Activated CD4-positive, alpha-beta memory T cell treated with anti-CD3 and anti-CD28 coated beads for 36 hours (primary cell): ENCODE measurements at regions not wholly inside any gene's neighbourhood (a gene's known extent, or its start where the extent isn't known, plus 50 kb on each side); places are given as distances from the start of the nearest gene placed in this dataset.

ENCODE experiments used
- CTCF ChIA-PET: fragments of 350-600 bp; sonication (Branson Sonifier 250); formaldehyde crosslinking; loops from one replicate; lab custom pipeline; 2021; ENCODE audit warnings: antibody characterized with exemption, inconsistent platforms; lab: Charles Lee
- POLR2A ChIA-PET: fragments of 350-600 bp; sonication (Branson Sonifier 250); formaldehyde crosslinking; loops from one replicate; lab custom pipeline; 2021; ENCODE audit warnings: antibody characterized with exemption; lab: Charles Lee
- DNase-seq: peaks from one replicate; pipeline ENCODE4 v3.0.0-alpha.2; 2020
- H3K27ac Mint-ChIP-seq: one replicate; pipeline ENCODE4 v1.8.0; 2021; ENCODE audit warnings: mixed read lengths
- H3K27me3 Mint-ChIP-seq: one replicate; pipeline ENCODE4 v1.8.0; 2021; ENCODE audit warnings: mixed read lengths
- H3K36me3 Mint-ChIP-seq: one replicate; pipeline ENCODE4 v1.8.0; 2021; ENCODE audit warnings: mixed read lengths
- H3K4me1 Mint-ChIP-seq: one replicate; pipeline ENCODE4 v1.8.0; 2021; ENCODE audit warnings: low read depth, mixed read lengths
- H3K4me3 Mint-ChIP-seq: one replicate; pipeline ENCODE4 v1.8.0; 2021; ENCODE audit warnings: mild to moderate bottlenecking, mixed read lengths
- H3K9me3 Mint-ChIP-seq: one replicate; pipeline ENCODE4 v1.8.0; 2021; ENCODE audit warnings: mixed read lengths
- intact Hi-C: fragments of 100-400 bp; cut with micrococcal nuclease; formaldehyde crosslinking; loops from one replicate; pipeline ENCODE4 v1.15.1; 2023

- POLR2A ChIA-PET = no interaction called here
- peaks cover 62% of the 10 kb centered on the region for H3K27me3 Mint-ChIP-seq
- CTCF ChIA-PET = no interaction called here
Measured at GRCh38 chr5:73381590-73382400, 66.8 kb downstream of the FOXD1 start.

GRCh38 chr5:73380710-73381589, 67.6 kb downstream of the FOXD1 start:
- intact Hi-C loops = loop anchor here (10.0 kb wide), 1 partner anchor 76 kb away; no protein-coding TSS in a partner anchor
- H3K9me3 Mint-ChIP-seq = peaks cover 18% of the 10 kb centered on the region
- peaks cover 16% of the 10 kb centered on the region for H3K36me3 Mint-ChIP-seq
- DNase-seq = no peak
- H3K27me3 Mint-ChIP-seq = peaks cover 65% of the 10 kb centered on the region
- no peak overlapping the region for H3K4me3 Mint-ChIP-seq
- peaks cover 19% of the 10 kb centered on the region for H3K4me1 Mint-ChIP-seq
- POLR2A ChIA-PET = no interaction called here
- H3K27ac Mint-ChIP-seq = no peak overlapping the region
- CTCF ChIA-PET = interaction anchor here (1.0 kb wide), 1 partner anchor 70 kb away, joined by 3 read pairs; no protein-coding TSS in a partner anchor

More at GRCh38 chr5:73381590-73382400, 66.8 kb downstream of the FOXD1 start:
- Mint-ChIP-seq H3K27ac (no peak overlapping the region), H3K4me1 (peaks cover 23% of the 10 kb centered on the region), H3K9me3 (peaks cover 18% of the 10 kb centered on the region), H3K36me3 (peaks cover 16% of the 10 kb centered on the region), H3K4me3 (no peak overlapping the region)
- intact Hi-C loops = loop anchor here (2.0 to 10.0 kb wide), 2 partner anchors 65 to 77 kb away; no protein-coding TSS in a partner anchor
- no peak for DNase-seq

DNA sequence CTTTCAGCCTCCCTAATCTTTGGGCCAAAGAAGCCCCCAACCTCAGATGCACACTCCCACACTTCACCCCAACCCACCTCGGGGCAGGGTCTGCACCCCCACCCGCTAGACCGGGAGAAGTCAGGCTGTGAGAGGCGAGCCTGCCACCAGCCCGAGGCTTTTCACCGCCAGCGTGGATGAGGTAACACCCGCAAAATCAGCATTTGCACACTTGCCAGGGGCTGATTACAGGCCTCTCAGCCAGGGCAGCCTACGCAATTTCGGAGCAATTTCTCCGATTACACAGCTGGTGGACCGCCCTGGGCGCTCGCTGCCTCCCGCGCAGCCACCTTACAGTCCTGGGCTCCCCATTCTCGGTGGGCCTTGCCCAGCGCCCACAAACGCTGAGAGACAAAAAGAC, 68.5 kb downstream of the FOXD1 start:
- H3K36me3 Mint-ChIP-seq = peaks cover 13% of the 10 kb centered on the region
- no peak overlapping the region for H3K27ac Mint-ChIP-seq
- peaks cover 72% of the 10 kb centered on the region for H3K27me3 Mint-ChIP-seq
- POLR2A ChIA-PET = no interaction called here
- intact Hi-C loops = loop anchor here (10.0 kb wide), 1 partner anchor 75 kb away; no protein-coding TSS in a partner anchor
- CTCF ChIA-PET = interaction anchor here (1.0 kb wide), 1 partner anchor 71 kb away, joined by 3 read pairs; no protein-coding TSS in a partner anchor
- H3K4me1 Mint-ChIP-seq = peaks cover 19% of the 10 kb centered on the region
- DNase-seq = no peak
- no peak overlapping the region for H3K4me3 Mint-ChIP-seq
- peaks cover 15% of the 10 kb centered on the region for H3K9me3 Mint-ChIP-seq

DNA sequence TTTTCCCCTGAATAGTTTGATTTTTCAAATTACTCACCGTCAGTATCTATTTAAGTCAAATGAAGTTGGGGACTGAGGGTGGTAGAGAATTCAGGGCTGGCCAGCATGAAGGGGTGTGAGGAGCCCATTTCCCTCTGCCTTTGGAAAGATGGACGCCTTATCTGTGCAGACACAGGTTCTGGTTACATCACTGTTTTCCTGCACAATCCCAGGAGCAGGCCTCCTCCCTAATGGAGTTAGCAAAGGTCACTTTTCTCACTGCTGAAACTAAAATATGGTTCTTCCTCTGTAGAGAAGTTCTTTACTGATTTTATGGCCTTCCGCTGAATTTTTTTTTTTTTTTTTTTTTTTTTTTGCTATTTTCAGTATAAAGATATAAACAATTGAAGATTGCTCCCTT, 69.1 kb downstream of the FOXD1 start:
- peaks cover 10% of the 10 kb centered on the region for H3K9me3 Mint-ChIP-seq
- peaks cover 19% of the 10 kb centered on the region for H3K4me1 Mint-ChIP-seq
- CTCF ChIA-PET = interaction anchor here (1.0 kb wide), 1 partner anchor 72 kb away, joined by 3 read pairs; no protein-coding TSS in a partner anchor
- H3K4me3 Mint-ChIP-seq = no peak overlapping the region
- H3K36me3 Mint-ChIP-seq = peaks cover 10% of the 10 kb centered on the region
- POLR2A ChIA-PET = no interaction called here
- peaks cover 78% of the 10 kb centered on the region for H3K27me3 Mint-ChIP-seq
- no peak overlapping the region for H3K27ac Mint-ChIP-seq
- intact Hi-C loops = no loop called here
- DNase-seq = no peak

DNA sequence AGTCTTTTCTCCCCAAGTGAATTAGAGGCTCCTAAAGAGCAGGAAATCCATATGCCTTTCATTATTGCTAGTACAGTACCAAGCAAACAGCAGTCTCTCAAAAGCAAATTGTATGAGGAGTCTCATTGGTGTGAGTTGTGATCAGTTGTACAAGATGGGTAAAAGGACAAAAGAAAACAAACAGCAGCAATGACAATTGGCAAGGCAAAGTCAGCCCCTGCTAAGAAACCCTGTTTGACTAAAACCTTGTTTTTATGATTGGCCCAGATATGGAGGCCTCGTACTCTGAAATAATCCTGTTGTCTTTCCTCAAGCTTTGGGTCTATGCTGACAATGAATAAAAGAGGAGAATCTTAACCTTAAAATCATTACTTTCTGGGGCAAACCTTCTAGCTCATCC, 69.8 kb downstream of the FOXD1 start:
- no peak overlapping the region for H3K27ac Mint-ChIP-seq
- peaks cover 4% of the 10 kb centered on the region for H3K36me3 Mint-ChIP-seq
- H3K27me3 Mint-ChIP-seq = peaks cover 80% of the 10 kb centered on the region
- POLR2A ChIA-PET = no interaction called here
- CTCF ChIA-PET = no interaction called here
- peaks cover 19% of the 10 kb centered on the region for H3K4me1 Mint-ChIP-seq
- H3K9me3 Mint-ChIP-seq = peaks cover 3% of the 10 kb centered on the region
- no peak for DNase-seq
- intact Hi-C loops = no loop called here
- no peak overlapping the region for H3K4me3 Mint-ChIP-seq

GRCh38 chr5:73378070-73378469, 70.5 kb downstream of the FOXD1 start:
- H3K4me3 Mint-ChIP-seq = no peak overlapping the region
- H3K27ac Mint-ChIP-seq = no peak overlapping the region
- intact Hi-C loops = no loop called here
- CTCF ChIA-PET = interaction anchor here (1.3 kb wide), 1 partner anchor 75 kb away, joined by 3 read pairs; no protein-coding TSS in a partner anchor
- peaks cover 19% of the 10 kb centered on the region for H3K4me1 Mint-ChIP-seq
- peaks cover 78% of the 10 kb centered on the region for H3K27me3 Mint-ChIP-seq
- peaks cover 2% of the 10 kb centered on the region for H3K36me3 Mint-ChIP-seq
- POLR2A ChIA-PET = no interaction called here
- H3K9me3 Mint-ChIP-seq = no peaks in the 10 kb centered on the region
- no peak for DNase-seq

DNA sequence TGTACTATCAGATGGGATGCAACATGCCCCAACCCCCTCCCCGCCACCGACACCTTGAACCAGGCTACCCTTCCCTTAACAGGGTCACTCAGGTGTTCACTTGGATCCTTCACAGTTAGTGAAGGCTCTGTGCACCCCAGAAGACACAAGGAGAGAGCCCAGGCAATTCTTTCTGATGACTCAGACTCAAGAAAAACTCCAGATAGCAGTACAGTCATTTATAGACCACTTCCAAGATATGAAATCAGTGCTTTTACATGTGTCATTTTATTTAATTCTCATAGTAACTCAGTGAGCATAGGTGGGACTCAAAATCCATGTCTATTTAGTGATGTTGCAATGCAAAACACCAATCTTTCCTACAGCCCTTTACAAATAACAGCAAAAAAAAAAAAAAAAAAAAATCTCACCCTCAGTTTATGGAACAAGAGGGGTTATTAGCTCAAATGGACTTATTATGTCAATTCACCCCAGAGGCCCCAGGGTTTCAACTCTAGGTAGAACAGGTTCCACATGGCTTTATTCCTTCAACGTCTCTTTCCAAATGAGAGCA, 71.9 kb downstream of the FOXD1 start:
- Mint-ChIP-seq H3K4me1 (peaks cover 19% of the 10 kb centered on the region), H3K9me3 (no peaks in the 10 kb centered on the region), H3K27me3 (peaks cover 75% of the 10 kb centered on the region), H3K4me3 (no peak overlapping the region), H3K27ac (no peak overlapping the region), H3K36me3 (peaks cover 2% of the 10 kb centered on the region)
- ChIA-PET CTCF (no interaction called here), POLR2A (no interaction called here)
- no peak for DNase-seq
- intact Hi-C loops = no loop called here

- no peak overlapping the region for H3K27ac Mint-ChIP-seq
- no peak overlapping the region for H3K4me3 Mint-ChIP-seq
- POLR2A ChIA-PET = no interaction called here
- peaks cover 75% of the 10 kb centered on the region for H3K27me3 Mint-ChIP-seq
- intact Hi-C loops = no loop called here
- H3K36me3 Mint-ChIP-seq = peaks cover 2% of the 10 kb centered on the region
- no peaks in the 10 kb centered on the region for H3K9me3 Mint-ChIP-seq
- DNase-seq = no peak
- CTCF ChIA-PET = no interaction called here
- H3K4me1 Mint-ChIP-seq = peaks cover 13% of the 10 kb centered on the region
Measured at GRCh38 chr5:73375949-73376348, 72.6 kb downstream of the FOXD1 start.

DNA sequence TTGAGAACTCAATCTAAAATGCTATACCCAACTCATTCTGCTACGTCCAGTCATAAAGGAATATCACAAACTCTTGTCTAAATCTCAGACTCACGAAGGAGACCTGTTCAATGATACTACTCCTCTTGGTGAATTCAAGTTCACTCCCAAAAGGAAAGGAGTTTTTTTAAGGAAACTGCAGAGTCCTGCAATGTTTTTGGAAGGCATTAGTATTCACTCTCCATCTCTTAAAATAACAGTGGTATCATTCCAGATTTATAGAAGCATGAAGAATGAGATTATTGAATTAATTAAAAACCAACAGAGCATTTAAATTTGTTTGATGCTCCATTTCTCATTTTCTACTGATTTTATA, 73.4 kb downstream of the FOXD1 start:
- Mint-ChIP-seq H3K4me1 (peaks cover 5% of the 10 kb centered on the region), H3K4me3 (no peak overlapping the region), H3K27me3 (peaks cover 67% of the 10 kb centered on the region), H3K27ac (no peak overlapping the region), H3K9me3 (no peaks in the 10 kb centered on the region), H3K36me3 (no peaks in the 10 kb centered on the region)
- DNase-seq = no peak
- CTCF ChIA-PET = no interaction called here
- POLR2A ChIA-PET = no interaction called here
- intact Hi-C loops = no loop called here

DNA sequence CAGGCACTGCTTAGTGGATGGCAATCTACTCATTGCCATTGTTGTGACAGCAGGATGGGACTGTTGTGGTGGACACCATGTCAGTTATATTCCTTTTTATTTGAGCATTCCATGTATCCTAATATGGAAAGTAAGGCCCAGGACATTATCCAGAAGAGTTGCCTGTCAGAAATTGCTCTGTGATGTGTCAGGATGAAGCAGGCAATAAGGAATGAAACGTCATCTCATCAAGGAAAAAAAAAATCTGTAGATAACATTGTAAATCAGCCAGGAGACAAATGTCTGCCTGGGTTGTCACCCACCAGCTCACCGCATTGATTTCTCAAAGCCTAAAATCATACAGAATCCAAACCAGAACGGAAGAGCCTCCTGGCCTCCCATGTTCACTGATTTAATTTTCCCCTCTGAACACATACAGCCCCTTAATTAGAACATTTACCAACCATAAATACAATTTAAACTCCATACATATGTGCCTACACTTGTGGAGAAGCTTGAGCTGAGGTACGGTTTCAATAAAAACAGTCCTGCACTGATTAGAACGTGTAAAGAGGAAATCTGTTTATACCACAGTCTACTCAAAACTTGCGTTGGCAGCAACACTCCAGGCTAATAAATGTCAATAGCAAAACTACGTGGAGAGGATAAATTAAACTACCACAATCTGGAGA, 73.9 kb downstream of the FOXD1 start:
- CTCF ChIA-PET = no interaction called here
- intact Hi-C loops = no loop called here
- Mint-ChIP-seq H3K27me3 (peaks cover 66% of the 10 kb centered on the region), H3K4me3 (no peak overlapping the region), H3K27ac (no peak overlapping the region), H3K4me1 (peaks cover under 1% of the 10 kb centered on the region), H3K9me3 (no peaks in the 10 kb centered on the region), H3K36me3 (no peaks in the 10 kb centered on the region)
- POLR2A ChIA-PET = no interaction called here
- DNase-seq = no peak

DNA sequence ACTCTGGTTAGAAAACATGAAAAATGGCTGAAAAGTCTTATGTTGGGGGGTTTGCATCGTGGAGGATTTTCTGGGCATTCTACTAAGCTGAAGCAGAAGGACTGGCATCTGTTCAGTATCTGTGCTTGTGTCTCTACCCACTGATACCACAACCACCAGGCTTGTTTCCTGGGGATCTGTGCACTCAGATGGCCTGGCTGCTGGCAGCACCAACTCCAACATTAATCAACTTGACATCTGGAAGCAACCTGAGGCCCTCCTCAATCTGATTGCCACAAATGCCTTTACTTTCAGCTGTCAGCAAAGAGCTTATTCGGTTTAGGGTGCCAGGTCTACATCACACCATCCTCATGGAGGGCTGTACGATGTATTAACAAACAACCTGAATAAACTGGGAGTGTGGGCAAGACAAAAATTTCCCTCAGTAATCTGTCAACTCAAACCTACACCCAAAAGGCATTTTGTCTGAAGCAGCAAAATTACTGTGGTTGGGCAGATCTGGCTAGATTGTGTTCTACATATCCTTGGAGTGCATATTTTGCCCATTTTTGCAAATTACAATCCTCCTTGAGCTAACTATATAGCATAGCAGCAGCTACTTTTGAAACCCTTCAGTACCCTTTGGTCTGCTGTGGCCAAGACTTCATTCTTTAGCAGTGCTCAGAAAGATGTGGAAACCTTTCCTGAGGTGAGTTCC, 74.6 kb downstream of the FOXD1 start:
- no peaks in the 10 kb centered on the region for H3K4me1 Mint-ChIP-seq
- H3K4me3 Mint-ChIP-seq = no peak overlapping the region
- H3K27ac Mint-ChIP-seq = no peak overlapping the region
- peaks cover 65% of the 10 kb centered on the region for H3K27me3 Mint-ChIP-seq
- H3K9me3 Mint-ChIP-seq = no peaks in the 10 kb centered on the region
- POLR2A ChIA-PET = no interaction called here
- CTCF ChIA-PET = no interaction called here
- DNase-seq = no peak
- H3K36me3 Mint-ChIP-seq = no peaks in the 10 kb centered on the region
- intact Hi-C loops = no loop called here
